NCI-H345 treated with DMSO at 0.1 percent for 48 hours (cell line): ENCODE measurements at regions not wholly inside any gene's neighbourhood (a gene's known extent, or its start where the extent isn't known, plus 50 kb on each side); places are given as distances from the start of the nearest gene placed in this dataset.

Experiments
- DNase-seq: peaks from one replicate; lab custom pipeline; 2025; ENCODE audit not compliant: unreplicated experiment; lab: John Stamatoyannopoulos, UW

DNA sequence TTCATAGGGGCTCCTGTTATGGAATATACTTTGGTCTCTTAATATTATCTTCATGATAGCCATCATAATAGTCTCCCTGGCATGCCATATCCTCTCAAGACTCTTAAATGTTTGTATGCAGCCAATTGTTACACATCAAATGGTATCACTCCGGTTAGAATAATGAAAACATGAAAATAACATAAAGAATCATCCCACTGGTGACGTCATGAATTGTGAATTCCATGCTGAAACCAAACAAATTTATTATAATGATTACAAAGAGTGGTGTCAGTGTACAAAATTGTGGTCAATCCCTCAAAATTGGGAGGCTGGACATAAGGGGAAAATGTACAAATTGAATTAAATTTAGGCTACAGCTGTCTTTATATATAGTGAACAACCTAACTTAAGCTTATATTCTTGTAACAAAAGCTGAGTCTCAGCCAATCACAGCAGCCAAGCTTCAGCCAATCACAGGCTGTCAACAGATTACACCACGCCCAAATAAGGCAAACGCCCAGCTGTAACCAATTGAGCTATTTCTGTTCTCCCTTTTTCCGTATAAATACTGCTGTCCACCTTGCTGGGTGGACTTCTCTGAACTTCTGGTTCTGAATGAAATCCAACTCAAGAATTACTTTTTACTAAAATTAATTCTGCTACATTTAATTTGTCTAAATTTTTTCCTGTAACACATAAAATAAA is 156.1 kb downstream of the CHD9NB start:
- DNase-seq: no peak

- no peak for DNase-seq
These were observed 178.7 kb downstream of the CHD9NB start for GRCh38 chr16:52874042-52874441.

GRCh38 chr16:52872731-52873130 is 180.0 kb downstream of the CHD9NB start:
- no peak for DNase-seq

DNA sequence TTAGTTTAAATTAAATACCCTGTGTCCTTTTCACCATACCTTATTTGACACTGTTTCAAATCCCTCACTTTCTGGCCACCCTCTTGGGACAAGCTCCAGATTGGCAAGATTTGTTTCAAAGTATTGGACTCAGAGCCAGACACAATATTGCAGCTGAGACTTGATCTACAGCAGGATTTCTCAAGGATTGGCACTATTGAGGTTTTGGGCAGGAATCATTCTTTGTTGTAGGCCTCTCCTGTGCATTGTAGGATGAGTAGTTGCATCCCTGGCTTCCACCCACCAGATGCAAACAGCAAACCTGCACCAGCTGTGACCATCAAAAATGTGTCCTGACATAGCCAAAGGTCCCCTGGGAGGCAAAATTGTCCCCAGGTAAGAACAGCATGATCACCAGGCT is 181.2 kb downstream of the CHD9NB start:
- DNase-seq: no peak

DNA sequence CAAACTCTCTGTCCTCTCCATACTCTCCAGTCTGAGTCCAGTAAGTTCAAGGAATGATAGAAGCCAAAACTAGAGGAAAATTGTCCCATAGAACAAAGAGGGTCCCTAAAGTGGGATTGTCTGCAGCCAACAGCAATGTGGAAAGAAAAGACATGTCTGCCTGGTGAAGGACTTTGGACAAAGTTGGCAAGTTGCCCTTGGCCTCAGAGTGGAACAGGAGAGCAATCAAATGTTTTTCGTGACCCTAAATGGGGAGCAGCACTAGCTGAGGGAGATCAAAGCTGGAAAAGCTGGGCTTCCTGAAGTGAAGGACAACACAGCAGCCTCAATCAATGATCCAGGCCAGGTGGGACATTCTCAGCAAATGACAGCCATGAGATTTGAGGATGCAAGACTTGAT is 183.5 kb downstream of the CHD9NB start:
- no peak for DNase-seq

DNA sequence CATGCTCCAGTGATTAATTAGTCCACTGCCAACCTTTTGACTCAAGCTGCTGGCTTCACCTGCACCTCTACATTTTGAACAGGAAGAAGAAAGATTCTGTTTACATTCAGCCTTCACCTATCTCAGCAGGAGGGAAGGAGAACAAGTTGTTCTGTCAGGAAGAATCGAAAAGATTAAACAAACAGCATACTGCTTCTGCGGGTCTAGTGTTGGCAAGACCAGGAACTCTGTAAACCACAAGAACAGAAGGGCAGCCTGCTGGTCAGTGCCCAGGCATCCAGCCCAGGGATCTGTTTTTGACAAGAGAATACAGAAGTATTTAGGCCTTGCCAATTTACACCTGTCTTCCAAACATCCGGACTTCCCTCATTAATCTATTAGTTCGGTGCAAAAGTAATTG is 189.7 kb downstream of the CHD9NB start:
- no peak for DNase-seq

- DNase-seq: peak; percentile 3
These were observed 191.1 kb downstream of the CHD9NB start for GRCh38 chr16:52861614-52862022.

DNA sequence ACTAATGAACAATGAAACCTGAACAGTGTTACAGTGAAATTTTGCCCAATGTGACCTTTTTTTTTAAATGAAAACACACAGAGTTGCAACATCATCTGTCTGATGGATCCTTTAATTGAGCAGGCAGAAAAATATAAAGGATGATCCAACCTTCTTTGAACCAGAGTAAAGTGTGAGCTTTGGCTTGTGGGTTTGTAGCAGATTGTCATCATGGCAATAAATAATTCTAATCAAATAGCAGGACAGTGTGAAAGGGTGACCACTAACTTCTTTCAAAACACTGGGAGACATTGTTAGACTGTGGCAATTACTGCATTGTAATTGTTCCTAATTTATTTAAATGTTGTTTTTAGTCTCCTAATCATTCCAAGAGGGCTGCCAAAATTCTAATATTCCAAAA is 197.2 kb downstream of the CHD9NB start:
- DNase-seq: no peak

DNA sequence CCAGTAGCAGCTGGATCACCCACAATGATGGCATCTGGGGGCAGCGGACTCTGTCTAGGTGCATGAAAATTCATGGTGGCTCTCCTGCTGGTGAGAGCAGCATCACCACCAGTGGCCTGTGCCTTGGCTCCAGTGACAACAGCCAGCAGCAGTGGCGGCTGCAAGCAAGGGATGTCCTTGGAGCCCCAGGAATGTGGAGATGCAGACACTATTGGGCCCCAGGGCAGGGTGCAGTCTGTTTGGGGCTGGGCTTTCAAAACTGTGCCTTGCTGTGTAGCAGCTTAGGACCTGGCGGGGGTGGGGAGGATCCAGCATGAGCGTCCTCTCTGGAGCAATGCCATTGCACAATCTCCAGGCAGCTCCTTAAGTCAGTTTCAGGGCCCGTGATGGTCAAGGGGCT is 199.7 kb downstream of the CHD9NB start:
- DNase-seq: no peak

GRCh38 chr16:52851211-52851740 is 201.4 kb downstream of the CHD9NB start:
- no peak for DNase-seq

DNA sequence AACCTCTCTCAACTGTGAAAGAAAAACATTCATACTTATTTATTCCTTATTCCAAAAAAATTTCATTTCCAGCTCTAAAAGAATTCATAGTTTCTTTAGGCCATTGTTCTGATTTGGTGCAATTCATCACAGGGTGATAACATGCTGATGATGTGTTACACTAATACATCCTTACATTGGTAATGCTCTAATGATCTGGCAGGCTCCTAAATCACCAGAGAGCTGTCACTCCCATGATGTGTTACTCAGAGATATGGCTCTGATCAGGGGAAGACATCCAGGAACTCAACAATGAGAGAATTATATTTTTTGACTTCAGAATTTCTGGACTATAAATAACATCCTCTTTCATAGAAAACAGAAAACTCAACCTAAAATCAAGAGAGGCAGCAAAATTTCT is 209.3 kb downstream of the CHD9NB start:
- no peak for DNase-seq

DNA sequence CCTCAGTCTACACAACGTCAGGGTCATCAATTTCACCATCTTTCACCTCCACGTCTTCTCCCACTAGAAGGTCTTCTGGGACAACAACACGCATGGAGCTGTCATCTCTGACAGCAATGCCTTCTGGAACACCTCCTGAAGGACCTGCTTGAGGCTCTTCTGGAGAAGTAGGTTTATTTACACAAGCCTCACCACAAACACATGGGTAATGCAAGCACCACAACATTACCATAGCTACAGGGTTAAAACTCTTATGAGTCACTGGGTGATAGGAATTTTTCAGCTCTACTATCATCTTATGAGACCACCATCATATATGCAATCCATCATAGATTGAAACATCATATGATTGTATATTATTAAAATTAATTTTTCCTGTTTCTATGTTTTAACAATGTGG is 215.4 kb downstream of the CHD9NB start:
- DNase-seq: no peak

- no peak for DNase-seq
These were observed 217.8 kb downstream of the CHD9NB start for GRCh38 chr16:52834736-52835465.

GRCh38 chr16:52832771-52833170 is 219.9 kb downstream of the CHD9NB start:
- DNase-seq: no peak

DNA sequence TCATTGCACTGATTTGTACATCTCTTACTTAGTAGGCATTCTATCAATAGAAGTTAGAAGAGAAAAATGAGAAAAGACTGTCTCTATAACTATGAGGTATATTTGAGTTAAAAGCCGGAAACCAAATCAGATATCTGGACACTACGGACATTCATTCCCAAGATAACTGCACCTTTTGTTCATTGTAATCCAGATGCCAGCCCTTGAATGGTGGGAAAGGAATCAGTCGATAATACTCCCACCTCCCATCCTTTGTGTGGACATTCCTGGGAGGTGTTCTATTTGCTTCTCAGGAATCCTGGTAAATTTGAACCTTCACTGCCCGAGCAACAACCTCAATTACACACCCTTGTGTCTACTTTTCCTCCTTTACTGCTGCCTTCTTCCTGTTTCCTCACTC is 225.2 kb downstream of the CHD9NB start:
- DNase-seq: no peak

GRCh38 chr16:52825892-52826291 is 226.8 kb downstream of the CHD9NB start:
- peak; percentile 43 for DNase-seq

DNA sequence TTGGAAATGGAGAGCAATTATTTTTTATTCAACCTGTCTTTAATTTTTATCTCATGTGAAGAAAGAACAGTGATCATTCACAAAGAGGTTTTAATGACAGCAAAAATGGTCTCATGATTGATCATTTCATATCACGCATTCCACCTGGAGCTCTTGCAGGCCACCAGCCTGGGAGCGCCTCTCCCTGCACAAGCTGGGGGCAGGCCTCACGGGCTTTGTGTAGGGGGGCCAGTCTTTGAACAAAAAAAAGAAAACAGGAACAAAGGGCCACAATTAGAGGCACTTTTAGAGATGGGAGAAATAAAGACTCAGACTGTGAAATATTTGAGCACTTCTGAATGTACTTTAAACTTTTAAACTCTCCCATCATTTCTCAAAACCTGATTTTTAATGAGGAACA is 232.9 kb downstream of the CHD9NB start:
- no peak for DNase-seq

- DNase-seq: no peak
These were observed 233.3 kb downstream of the CHD9NB start for GRCh38 chr16:52819405-52819804.

DNA sequence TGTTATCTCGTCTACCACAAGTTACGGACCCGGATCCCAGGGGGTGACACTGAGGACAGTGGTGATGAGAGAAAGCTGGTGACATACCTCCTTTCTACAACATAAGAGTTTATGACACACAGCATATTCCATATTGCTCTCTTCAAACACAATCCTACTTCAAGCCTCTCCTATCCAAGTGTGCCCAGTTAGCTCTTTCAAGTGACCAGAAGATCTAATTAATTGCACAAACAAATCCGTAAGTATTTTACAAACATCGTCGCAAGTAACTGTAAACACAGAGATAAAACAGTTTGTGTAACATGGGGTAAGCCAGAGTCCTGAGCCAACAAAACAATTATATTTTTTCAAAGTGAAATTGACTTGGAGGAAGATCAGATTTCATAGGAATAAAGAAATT is 235.0 kb downstream of the CHD9NB start:
- DNase-seq: no peak

GRCh38 chr16:52816993-52817392 is 235.7 kb downstream of the CHD9NB start:
- no peak for DNase-seq

- DNase-seq: no peak
These were observed 239.8 kb downstream of the CHD9NB start for GRCh38 chr16:52812678-52813556.
